ENCODE measurements at regions not wholly inside any gene's neighbourhood (a gene's known extent, or its start where the extent isn't known, plus 50 kb on each side); places are given as distances from the start of the nearest gene placed in this dataset.

DNA sequence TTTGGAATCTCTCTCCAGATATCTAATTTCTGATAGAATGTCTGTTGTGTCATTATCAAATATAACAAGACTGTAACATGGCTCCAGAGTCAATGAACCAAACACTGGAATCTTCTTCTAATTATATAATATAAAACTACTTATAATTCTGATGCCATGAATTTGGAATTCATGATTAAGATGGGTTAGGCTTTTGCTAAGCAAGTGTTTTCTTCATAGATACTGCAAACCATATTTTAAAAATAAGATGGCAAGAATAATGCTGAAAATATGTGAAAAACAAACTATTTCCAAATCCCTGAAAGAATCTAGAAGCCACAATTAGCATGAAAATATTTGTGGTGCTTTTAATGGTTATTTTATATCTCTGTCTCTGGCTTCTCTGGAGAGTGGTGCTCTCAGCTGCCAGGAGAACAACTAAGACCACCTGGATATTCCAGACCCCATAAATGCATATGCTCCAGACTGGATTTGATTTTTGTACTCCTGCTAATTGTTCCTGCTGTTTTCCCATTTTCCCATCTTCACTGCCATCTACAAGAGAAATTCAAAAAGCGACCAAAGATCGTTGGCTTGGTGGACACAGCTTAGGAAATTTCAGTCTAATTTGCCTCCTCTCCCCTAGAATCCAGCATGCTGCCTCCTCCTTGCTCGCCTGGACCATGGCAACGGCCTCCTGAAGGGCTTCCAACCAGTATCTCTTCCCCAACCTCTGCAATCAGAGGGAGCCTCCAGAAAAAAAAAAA lies 418.9 kb downstream of the SETD4 start:
- no peak overlapping the region for H3K27ac ChIP-seq (ENCODE audit: low read length)
- ATAC-seq (no peak), DNase-seq (no peak)
- H3K9me3 ChIP-seq (ENCODE audit: control insufficient read depth, low read length): no peaks in the 10 kb centered on the region
- no peaks in the 10 kb centered on the region for H3K4me1 ChIP-seq (ENCODE audit: control insufficient read depth, insufficient read depth, low read length)
- WGBS: 74% methylated on average over 4 of the region's 4 CpGs
- no peaks in the 10 kb centered on the region for H3K27me3 ChIP-seq (ENCODE audit: control insufficient read depth, insufficient read depth)
- no peak overlapping the region for H3K4me3 ChIP-seq (ENCODE audit: low read length)
- intact Hi-C loops (cut with DNase I): no loop called here

DNA sequence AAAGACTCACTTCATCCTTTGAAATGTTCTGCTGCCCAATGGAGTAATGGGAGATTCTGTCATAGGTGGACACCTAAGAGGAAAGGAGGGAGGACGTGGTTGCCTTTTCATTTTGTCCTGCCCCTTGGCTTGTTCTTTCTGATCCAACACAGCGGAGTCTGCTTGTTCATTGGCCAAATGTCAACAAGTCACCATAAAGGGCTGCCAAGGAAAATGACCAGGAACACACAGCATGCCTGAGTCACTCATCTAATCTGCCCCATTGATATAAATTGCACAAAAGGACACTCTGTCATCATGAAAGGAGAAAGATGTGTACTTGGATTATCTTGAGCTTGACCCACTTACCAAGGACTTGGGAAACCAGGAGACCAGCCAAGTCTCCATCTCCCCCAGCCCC lies 422.9 kb downstream of the SETD4 start:
- DNase-seq: peak in 1 of 3 donors; percentile 25
- Histone ChIP-seq H3K4me1 (ENCODE audit: control insufficient read depth, insufficient read depth, low read length) (no peaks in the 10 kb centered on the region), H3K9me3 (ENCODE audit: control insufficient read depth, low read length) (no peaks in the 10 kb centered on the region), H3K27me3 (ENCODE audit: control insufficient read depth, insufficient read depth) (no peaks in the 10 kb centered on the region), H3K27ac (ENCODE audit: low read length) (no peak overlapping the region), H3K4me3 (ENCODE audit: low read length) (no peak overlapping the region)
- WGBS: 32% methylated on average over 2 of the region's 2 CpGs
- peak; percentile 56 to 81 for ATAC-seq
- intact Hi-C loops (cut with DNase I): no loop called here

DNA sequence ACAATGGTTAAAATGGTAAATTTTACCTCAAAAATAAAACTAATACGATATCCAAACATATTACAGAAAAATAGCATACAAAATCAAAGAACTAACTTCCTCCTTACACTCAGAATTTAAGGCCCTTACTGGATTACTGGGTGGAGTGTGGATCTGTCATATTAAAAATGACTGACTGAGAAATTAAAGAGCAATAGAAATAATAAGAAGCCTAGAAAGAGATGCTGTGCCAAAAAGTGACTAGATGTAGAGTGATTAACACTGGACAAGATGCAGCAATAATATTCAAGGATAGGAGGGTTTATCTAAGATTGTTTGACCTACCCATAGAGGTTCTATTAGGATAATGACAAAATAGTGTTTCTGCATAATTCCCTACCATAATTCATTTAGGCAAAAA lies 424.3 kb downstream of the SETD4 start:
- intact Hi-C loops (cut with DNase I): no loop called here
- DNase-seq: no peak
- WGBS: 78% methylated on average over 1 of the region's 1 CpG
- Histone ChIP-seq H3K4me1 (ENCODE audit: control insufficient read depth, insufficient read depth, low read length) (no peaks in the 10 kb centered on the region), H3K4me3 (ENCODE audit: low read length) (no peak overlapping the region), H3K9me3 (ENCODE audit: control insufficient read depth, low read length) (no peaks in the 10 kb centered on the region), H3K27me3 (ENCODE audit: control insufficient read depth, insufficient read depth) (no peaks in the 10 kb centered on the region), H3K27ac (ENCODE audit: low read length) (no peak overlapping the region)
- ATAC-seq: no peak

DNA sequence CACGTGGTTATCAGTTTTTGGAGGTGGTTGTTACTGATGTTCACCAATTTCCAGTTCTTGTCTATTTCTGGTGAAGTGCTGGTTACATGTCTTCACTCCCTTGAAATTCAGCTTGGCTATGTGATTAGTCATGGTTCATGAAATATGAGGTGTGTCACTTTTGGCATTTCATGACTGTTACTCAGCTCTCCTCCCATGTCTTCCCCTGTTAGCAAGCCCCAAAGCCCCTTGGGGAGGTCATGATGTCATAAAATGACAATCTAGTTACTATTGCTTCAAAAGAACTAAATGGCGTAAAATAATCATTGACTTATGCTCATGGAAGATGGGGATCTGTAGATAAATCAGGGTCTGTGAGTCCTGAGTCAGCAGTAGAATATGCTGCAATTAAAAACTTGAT lies 425.1 kb downstream of the SETD4 start:
- DNase-seq (no peak), ATAC-seq (peak in 1 of 2 donors; percentile 54)
- Histone ChIP-seq H3K27me3 (ENCODE audit: control insufficient read depth, insufficient read depth) (no peaks in the 10 kb centered on the region), H3K9me3 (ENCODE audit: control insufficient read depth, low read length) (no peaks in the 10 kb centered on the region), H3K4me3 (ENCODE audit: low read length) (no peak overlapping the region), H3K27ac (ENCODE audit: low read length) (no peak overlapping the region), H3K4me1 (ENCODE audit: control insufficient read depth, insufficient read depth, low read length) (no peaks in the 10 kb centered on the region)
- intact Hi-C loops (cut with DNase I): no loop called here
- 85% methylated on average over 2 of the region's 2 CpGs for WGBS

DNA sequence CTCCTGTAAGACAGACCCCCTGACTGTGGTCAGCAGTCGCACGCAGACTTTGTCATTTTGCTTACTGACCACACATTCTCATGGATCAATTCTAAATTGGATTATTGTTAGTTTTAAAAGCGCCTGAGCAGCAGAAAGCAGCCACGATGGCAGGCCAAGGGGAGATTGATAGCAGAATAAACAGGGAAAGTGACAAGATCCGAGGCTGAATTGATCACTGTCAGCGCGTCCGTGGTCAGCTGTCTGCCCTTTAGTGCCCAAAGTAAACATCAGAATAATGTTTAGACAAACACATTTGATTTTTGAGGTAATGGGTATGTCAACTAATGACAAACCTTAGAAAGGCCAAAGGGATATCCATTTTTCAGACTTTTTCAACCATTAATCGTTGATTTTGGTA lies 426.8 kb downstream of the SETD4 start:
- 74% methylated on average over 9 of the region's 9 CpGs for WGBS
- no peak for ATAC-seq
- no peak for DNase-seq
- intact Hi-C loops (cut with DNase I): no loop called here
- Histone ChIP-seq H3K27ac (ENCODE audit: low read length) (no peak overlapping the region), H3K27me3 (ENCODE audit: control insufficient read depth, insufficient read depth) (no peaks in the 10 kb centered on the region), H3K4me3 (ENCODE audit: low read length) (no peak overlapping the region), H3K9me3 (ENCODE audit: control insufficient read depth, low read length) (no peaks in the 10 kb centered on the region), H3K4me1 (ENCODE audit: control insufficient read depth, insufficient read depth, low read length) (no peaks in the 10 kb centered on the region)

DNA sequence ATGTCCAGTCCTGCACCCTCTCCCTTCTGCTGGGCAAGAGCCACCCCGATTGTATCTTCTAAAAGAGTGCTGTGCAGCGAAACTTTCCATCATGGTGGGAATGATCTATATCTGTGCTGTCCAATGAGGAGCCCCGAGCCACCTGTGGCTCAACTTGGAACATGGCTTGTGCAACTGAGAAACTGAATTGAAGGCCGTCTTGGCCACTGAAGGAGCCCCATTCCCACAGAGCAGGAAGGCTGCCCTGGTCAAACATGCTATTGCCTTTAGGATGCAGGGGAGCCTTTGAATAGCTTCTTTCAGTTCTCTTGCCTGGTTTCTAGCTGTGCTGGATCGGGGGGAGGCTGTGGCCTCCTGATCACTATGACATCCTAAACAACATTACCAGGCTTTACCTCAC lies 427.6 kb downstream of the SETD4 start:
- no peak for ATAC-seq
- WGBS: 91% methylated on average over 5 of the region's 5 CpGs
- Histone ChIP-seq H3K4me3 (ENCODE audit: low read length) (no peak overlapping the region), H3K27ac (ENCODE audit: low read length) (no peak overlapping the region), H3K27me3 (ENCODE audit: control insufficient read depth, insufficient read depth) (no peaks in the 10 kb centered on the region), H3K4me1 (ENCODE audit: control insufficient read depth, insufficient read depth, low read length) (no peaks in the 10 kb centered on the region), H3K9me3 (ENCODE audit: control insufficient read depth, low read length) (no peaks in the 10 kb centered on the region)
- no peak for DNase-seq
- intact Hi-C loops (cut with DNase I): no loop called here

DNA sequence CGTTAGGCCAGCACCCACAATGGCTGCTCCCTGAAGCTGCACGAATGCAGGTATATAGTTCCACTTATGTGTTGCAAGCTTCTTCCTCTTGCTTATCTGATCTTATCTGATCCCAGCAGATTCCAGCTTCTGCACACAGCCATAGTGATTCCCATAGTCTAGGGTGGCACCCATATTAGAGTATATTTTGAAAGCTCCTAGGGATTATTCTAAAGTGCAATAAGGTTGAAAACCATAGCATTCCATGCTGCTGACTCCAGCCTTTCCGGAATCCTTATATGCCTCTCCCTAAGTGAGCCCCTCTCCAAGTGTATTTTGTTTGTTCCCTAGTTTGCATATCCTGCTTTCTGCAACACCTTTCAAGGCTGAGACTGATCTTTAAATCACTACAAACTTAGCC lies 432.0 kb downstream of the SETD4 start:
- no peak for ATAC-seq
- intact Hi-C loops (cut with DNase I): no loop called here
- WGBS: 62% methylated on average over 3 of the region's 3 CpGs

DNA sequence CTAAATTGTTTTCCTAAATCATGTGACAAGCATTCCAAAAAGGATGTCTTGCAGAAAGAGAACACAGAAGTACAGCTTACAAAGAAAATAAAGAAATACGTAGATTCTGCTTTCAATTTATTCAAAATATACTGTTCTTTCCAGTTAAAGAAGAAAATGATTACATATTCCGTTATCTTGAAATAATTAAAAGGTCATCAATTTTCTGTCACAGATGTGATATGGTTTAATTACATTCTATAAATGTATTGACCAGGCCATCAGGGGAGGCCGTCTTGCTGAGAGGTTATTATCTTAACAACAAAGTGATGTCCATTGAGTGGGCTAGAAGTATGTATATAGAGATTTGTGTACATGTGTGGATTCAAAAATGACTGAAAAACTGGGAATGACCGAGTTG lies 432.9 kb downstream of the SETD4 start:
- Histone ChIP-seq H3K4me3 (ENCODE audit: low read length) (no peak overlapping the region), H3K27me3 (ENCODE audit: control insufficient read depth, insufficient read depth) (no peaks in the 10 kb centered on the region), H3K4me1 (ENCODE audit: control insufficient read depth, insufficient read depth, low read length) (no peaks in the 10 kb centered on the region), H3K9me3 (ENCODE audit: control insufficient read depth, low read length) (no peaks in the 10 kb centered on the region), H3K27ac (ENCODE audit: low read length) (no peak overlapping the region)
- DNase-seq (no peak), ATAC-seq (no peak)
- 84% methylated on average over 4 of the region's 4 CpGs for WGBS
- intact Hi-C loops (cut with DNase I): no loop called here

More for the DNA sequence above, 432.0 kb downstream of the SETD4 start:
- DNase-seq: no peak
- Histone ChIP-seq H3K27me3 (ENCODE audit: control insufficient read depth, insufficient read depth) (no peaks in the 10 kb centered on the region), H3K9me3 (ENCODE audit: control insufficient read depth, low read length) (no peaks in the 10 kb centered on the region), H3K27ac (ENCODE audit: low read length) (no peak overlapping the region), H3K4me1 (ENCODE audit: control insufficient read depth, insufficient read depth, low read length) (no peaks in the 10 kb centered on the region), H3K4me3 (ENCODE audit: low read length) (no peak overlapping the region)

DNA sequence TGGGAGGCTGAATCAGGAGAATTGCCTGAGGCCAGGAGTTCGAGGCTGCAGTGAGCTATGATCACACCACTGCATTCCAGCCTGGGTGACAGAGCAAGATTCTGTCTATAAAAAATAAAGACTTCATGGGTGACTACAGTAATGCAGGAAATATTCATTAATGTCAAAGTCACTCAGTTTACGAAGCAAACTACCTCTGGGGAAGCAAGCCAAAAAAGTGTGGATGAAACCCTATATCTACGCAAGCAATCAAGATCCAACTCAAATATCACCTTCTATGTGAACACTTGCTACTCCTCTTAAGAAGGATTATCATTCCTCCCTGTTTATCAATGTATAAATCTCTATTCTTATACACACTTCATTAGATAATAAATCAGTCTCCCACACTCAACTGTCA lies 434.8 kb downstream of the SETD4 start:
- intact Hi-C loops (cut with DNase I): no loop called here
- 83% methylated on average over 3 of the region's 3 CpGs for WGBS
- DNase-seq: no peak
- Histone ChIP-seq H3K4me1 (ENCODE audit: control insufficient read depth, insufficient read depth, low read length) (no peaks in the 10 kb centered on the region), H3K27ac (ENCODE audit: low read length) (no peak overlapping the region), H3K27me3 (ENCODE audit: control insufficient read depth, insufficient read depth) (no peaks in the 10 kb centered on the region), H3K4me3 (ENCODE audit: low read length) (no peak overlapping the region), H3K9me3 (ENCODE audit: control insufficient read depth, low read length) (no peaks in the 10 kb centered on the region)
- no peak for ATAC-seq

DNA sequence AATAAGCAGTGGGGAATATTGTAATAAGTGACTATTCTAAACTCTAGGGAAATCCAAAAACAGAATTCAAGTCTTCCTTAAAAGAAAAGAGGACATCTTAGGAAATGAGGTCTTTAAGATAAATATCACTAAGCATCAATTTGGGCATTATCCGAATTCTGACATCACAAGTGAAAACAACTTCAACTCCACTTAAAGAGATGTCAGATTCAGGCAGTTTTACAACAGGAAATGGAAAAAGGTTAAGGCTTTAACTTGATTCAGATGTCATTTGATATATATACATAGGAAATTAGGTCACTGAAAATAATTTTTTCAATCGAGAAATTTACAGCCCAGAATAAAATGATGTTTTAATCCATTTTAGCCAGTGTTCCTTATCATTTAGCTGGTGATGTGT lies 435.4 kb downstream of the SETD4 start:
- no peak overlapping the region for H3K27ac ChIP-seq (ENCODE audit: low read length)
- H3K4me3 ChIP-seq (ENCODE audit: low read length): no peak overlapping the region
- H3K4me1 ChIP-seq (ENCODE audit: control insufficient read depth, insufficient read depth, low read length): no peaks in the 10 kb centered on the region
- no peak for DNase-seq
- ATAC-seq: no peak
- no peaks in the 10 kb centered on the region for H3K27me3 ChIP-seq (ENCODE audit: control insufficient read depth, insufficient read depth)
- intact Hi-C loops (cut with DNase I): no loop called here
- H3K9me3 ChIP-seq (ENCODE audit: control insufficient read depth, low read length): no peaks in the 10 kb centered on the region
- 47% methylated on average over 2 of the region's 2 CpGs for WGBS

DNA sequence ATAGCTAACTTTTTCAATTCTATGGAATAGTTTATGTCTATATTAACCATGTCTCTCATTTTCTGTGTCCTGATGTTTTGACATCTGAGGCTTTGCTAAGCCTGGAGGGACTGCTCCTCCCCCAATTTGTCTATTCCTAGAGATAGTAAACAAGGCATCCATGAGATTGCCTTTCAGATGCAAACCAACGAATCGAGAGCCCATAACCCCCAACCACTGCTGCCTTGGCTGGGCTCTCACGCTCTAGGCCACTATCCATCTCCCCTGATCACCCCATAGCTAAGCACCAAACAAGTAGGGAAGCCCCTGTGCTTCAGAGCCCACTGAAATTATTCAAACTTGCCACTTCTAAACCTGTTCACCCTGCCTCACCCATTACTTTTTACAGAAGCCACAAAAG lies 437.7 kb downstream of the SETD4 start:
- 80% methylated on average over 3 of the region's 3 CpGs for WGBS
- intact Hi-C loops (cut with DNase I): no loop called here
- ATAC-seq (no peak), DNase-seq (no peak)
- Histone ChIP-seq H3K4me3 (ENCODE audit: low read length) (no peak overlapping the region), H3K9me3 (ENCODE audit: control insufficient read depth, low read length) (no peaks in the 10 kb centered on the region), H3K27ac (ENCODE audit: low read length) (no peak overlapping the region), H3K4me1 (ENCODE audit: control insufficient read depth, insufficient read depth, low read length) (no peaks in the 10 kb centered on the region), H3K27me3 (ENCODE audit: control insufficient read depth, insufficient read depth) (no peaks in the 10 kb centered on the region)

DNA sequence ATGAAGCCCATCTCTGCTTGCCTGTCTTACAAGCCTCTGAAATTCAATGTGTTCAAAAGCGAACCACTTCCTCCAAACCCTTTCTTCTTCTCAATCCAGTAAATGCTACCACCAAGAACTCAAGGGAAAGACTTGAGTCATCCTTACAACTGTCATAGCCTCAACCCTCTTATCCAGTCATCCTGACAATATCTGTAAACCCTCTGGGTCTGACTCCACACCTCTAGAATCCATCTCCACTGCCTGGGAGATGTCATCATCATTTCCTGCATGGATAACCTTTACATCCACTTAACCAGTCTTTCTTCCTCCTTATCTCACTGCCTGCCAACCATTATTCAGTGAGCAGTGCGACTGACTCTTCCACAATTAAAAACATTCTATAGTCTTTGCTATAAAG lies 441.1 kb downstream of the SETD4 start:
- Histone ChIP-seq H3K4me1 (ENCODE audit: control insufficient read depth, insufficient read depth, low read length) (no peaks in the 10 kb centered on the region), H3K27ac (ENCODE audit: low read length) (no peak overlapping the region), H3K4me3 (ENCODE audit: low read length) (no peak overlapping the region), H3K9me3 (ENCODE audit: control insufficient read depth, low read length) (no peaks in the 10 kb centered on the region), H3K27me3 (ENCODE audit: control insufficient read depth, insufficient read depth) (no peaks in the 10 kb centered on the region)
- DNase-seq (no peak), ATAC-seq (no peak)
- intact Hi-C loops (cut with DNase I): no loop called here
- 59% methylated on average over 2 of the region's 2 CpGs for WGBS
